ENCODE measurements at regions not wholly inside any gene's neighbourhood (a gene's known extent, or its start where the extent isn't known, plus 50 kb on each side); places are given as distances from the start of the nearest gene placed in this dataset.

DNA sequence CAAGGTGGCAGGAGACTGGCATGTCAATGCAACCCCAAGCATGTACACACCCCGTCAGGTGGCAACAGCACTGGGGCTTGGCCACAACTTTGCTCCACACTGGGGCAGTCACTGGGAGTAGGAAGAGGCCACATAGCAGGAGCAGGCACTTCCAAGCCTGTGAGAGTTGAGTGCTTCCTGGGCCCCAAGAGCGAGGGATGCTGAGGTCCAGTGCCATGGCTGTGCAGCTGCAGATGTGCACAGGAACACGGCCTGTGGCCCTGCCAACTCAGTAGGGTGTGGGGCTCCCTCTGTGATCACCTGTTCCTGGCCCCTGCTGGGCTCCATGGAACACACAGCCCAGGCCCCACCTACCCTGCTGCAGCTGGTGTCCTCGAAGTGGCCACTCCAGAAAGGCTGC is 932.8 kb upstream of the SORCS1 start:
- no peak for TF ChIP-seq CTCF (IDR thresholded peaks at IDR 0.05; ENCODE audit: low read length)
- TF ChIP-seq EZH2 (IDR thresholded peaks at IDR 0.05; ENCODE audit: borderline replicate concordance, low read length), result no peak
- no peak overlapping the region for H3K4me2 ChIP-seq (ENCODE audit: low read length)
- no peaks in the 10 kb centered on the region for H3K9me3 ChIP-seq (ENCODE audit: low read length)
- no peak overlapping the region for H2AFZ ChIP-seq (ENCODE audit: low read length)
- no peaks in the 10 kb centered on the region for H4K20me1 ChIP-seq (ENCODE audit: insufficient read depth, low read length)
- no peak overlapping the region for H3K9ac ChIP-seq (ENCODE audit: low read length)
- H3K9me2 ChIP-seq (ENCODE audit: low read depth, low read length), result no peaks in the 10 kb centered on the region
- H3K79me2 ChIP-seq (ENCODE audit: insufficient read depth, low read length), result no peaks in the 10 kb centered on the region
- H3K27me3 ChIP-seq (ENCODE audit: insufficient read depth, low read length), result no peaks in the 10 kb centered on the region
- no peaks in the 10 kb centered on the region for H3K36me3 ChIP-seq (ENCODE audit: insufficient read depth, low read length)
- no peak overlapping the region for H3K27ac ChIP-seq (ENCODE audit: low read depth, low read length, poor library complexity, severe bottlenecking)
- no peak overlapping the region for H3K4me3 ChIP-seq (ENCODE audit: low read depth, low read length, poor library complexity, severe bottlenecking)
- H3K4me1 ChIP-seq (ENCODE audit: insufficient read depth, low read length, severe bottlenecking), result no peaks in the 10 kb centered on the region
- H3F3A ChIP-seq (ENCODE audit: insufficient read depth, low read length), result no peaks in the 10 kb centered on the region

- no peak overlapping the region for H2AFZ ChIP-seq (ENCODE audit: low read length)
Observed at GRCh38 chr10:108095932-108096925, 931.7 kb upstream of the SORCS1 start.

DNA sequence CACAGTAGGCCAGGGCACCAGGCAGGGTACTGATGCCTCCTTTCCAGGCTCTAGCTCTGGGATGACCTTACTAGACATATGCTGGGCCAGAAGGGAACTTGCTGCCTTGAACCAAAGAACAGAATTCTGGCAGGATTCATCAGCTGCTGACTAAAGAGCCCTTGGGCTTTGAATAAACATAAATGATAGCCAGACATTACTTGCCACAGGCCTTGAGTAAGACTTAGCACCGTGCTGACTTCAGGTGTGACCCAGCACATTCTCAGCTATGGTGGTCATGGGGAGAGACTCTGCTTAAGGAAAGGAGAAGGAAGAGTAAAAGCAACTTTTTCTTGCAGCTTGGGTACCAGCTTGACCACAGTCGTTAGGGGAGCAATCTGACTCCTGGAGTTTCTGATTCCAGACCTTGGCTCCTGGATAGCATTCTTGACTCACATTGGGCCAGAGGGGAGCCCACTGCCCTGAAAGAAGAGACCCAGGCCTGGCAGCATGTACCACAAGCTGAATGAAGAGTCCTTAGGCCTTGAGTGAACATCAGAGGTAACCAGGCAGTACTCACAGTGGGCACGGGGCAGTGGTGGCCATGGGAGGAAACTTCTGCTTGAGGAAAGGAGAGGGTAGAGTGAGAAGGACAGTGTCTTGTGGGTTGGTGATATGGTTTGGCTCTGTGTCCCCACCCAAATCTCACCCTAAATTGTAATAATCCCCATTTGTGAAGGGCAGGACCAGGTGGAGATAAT is 926.1 kb upstream of the SORCS1 start:
- no peak overlapping the region for H3K4me3 ChIP-seq (ENCODE audit: low read depth, low read length, poor library complexity, severe bottlenecking)
- no peak overlapping the region for H2AFZ ChIP-seq (ENCODE audit: low read length)
- H3K36me3 ChIP-seq (ENCODE audit: insufficient read depth, low read length), result no peaks in the 10 kb centered on the region
- no peak overlapping the region for H3K9ac ChIP-seq (ENCODE audit: low read length)
- no peaks in the 10 kb centered on the region for H3K9me3 ChIP-seq (ENCODE audit: low read length)
- no peaks in the 10 kb centered on the region for H3K4me1 ChIP-seq (ENCODE audit: insufficient read depth, low read length, severe bottlenecking)
- no peaks in the 10 kb centered on the region for H4K20me1 ChIP-seq (ENCODE audit: insufficient read depth, low read length)
- no peaks in the 10 kb centered on the region for H3K79me2 ChIP-seq (ENCODE audit: insufficient read depth, low read length)
- H3K9me2 ChIP-seq (ENCODE audit: low read depth, low read length), result no peaks in the 10 kb centered on the region
- H3K27ac ChIP-seq (ENCODE audit: low read depth, low read length, poor library complexity, severe bottlenecking), result no peak overlapping the region
- no peak for TF ChIP-seq CTCF (IDR thresholded peaks at IDR 0.05; ENCODE audit: low read length)
- TF ChIP-seq EZH2 (IDR thresholded peaks at IDR 0.05; ENCODE audit: borderline replicate concordance, low read length), result no peak
- no peaks in the 10 kb centered on the region for H3F3A ChIP-seq (ENCODE audit: insufficient read depth, low read length)
- no peaks in the 10 kb centered on the region for H3K27me3 ChIP-seq (ENCODE audit: insufficient read depth, low read length)
- H3K4me2 ChIP-seq (ENCODE audit: low read length), result no peak overlapping the region

More at GRCh38 chr10:108095932-108096925, 931.7 kb upstream of the SORCS1 start:
- TF ChIP-seq CTCF (IDR thresholded peaks at IDR 0.05; ENCODE audit: low read length) (no peak), EZH2 (IDR thresholded peaks at IDR 0.05; ENCODE audit: borderline replicate concordance, low read length) (no peak)
- Histone ChIP-seq H3K79me2 (ENCODE audit: insufficient read depth, low read length) (no peaks in the 10 kb centered on the region), H3K36me3 (ENCODE audit: insufficient read depth, low read length) (no peaks in the 10 kb centered on the region), H3K27me3 (ENCODE audit: insufficient read depth, low read length) (no peaks in the 10 kb centered on the region), H4K20me1 (ENCODE audit: insufficient read depth, low read length) (no peaks in the 10 kb centered on the region), H3K4me2 (ENCODE audit: low read length) (no peak overlapping the region), H3K9me3 (ENCODE audit: low read length) (no peaks in the 10 kb centered on the region), H3K9me2 (ENCODE audit: low read depth, low read length) (no peaks in the 10 kb centered on the region), H3K9ac (ENCODE audit: low read length) (no peak overlapping the region), H3K4me3 (ENCODE audit: low read depth, low read length, poor library complexity, severe bottlenecking) (no peak overlapping the region), H3K27ac (ENCODE audit: low read depth, low read length, poor library complexity, severe bottlenecking) (no peak overlapping the region), H3K4me1 (ENCODE audit: insufficient read depth, low read length, severe bottlenecking) (no peaks in the 10 kb centered on the region), H3F3A (ENCODE audit: insufficient read depth, low read length) (no peaks in the 10 kb centered on the region)

Data from OCI-LY1 (cell line).